Nucleus accumbens (tissue), 56 donors: ENCODE measurements at regions not wholly inside any gene's neighbourhood (a gene's known extent, or its start where the extent isn't known, plus 50 kb on each side); places are given as distances from the start of the nearest gene placed in this dataset.

Source experiments
- DNase-seq, 56 donors: peaks; one replicate each; lab custom pipeline; 2025; lab: John Stamatoyannopoulos, UW

DNA sequence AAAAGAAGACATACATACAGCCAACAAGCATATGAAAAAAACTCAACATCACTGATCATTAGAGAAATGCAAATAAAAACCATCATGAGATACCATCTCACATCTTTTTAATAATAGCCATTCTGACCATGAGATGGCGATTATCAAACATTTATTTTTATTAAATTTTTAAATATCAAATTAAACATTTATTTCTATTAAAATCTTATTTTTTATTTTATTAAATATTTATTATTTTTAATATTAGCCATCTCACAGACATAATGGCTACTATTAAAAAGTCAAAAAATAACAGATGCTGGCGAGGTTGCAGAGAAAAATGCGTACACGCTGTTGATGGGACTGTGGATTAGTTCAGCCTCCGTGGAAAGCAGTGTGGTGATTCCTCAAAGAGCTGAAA is 264.8 kb upstream of the TENM4 start:
- DNase-seq, result no peak

DNA sequence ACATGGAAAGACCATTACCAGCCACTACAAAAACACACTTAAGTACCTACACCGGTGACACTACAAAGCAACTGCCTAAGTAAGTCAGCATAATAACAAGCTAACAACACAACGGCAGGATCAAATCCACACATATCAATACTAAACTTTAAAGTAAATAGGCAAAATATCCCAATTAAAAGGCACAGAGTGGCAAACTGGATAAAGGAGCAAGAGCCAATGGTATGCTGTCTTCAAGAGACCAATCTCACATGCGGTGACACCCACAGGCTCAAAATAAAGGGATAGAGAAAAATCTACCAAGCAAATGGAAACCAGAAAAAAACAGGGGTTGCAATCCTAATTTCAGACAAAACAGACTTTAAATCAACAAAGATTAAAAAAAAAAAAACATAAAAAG is 261.5 kb upstream of the TENM4 start:
- no peak for DNase-seq

DNA sequence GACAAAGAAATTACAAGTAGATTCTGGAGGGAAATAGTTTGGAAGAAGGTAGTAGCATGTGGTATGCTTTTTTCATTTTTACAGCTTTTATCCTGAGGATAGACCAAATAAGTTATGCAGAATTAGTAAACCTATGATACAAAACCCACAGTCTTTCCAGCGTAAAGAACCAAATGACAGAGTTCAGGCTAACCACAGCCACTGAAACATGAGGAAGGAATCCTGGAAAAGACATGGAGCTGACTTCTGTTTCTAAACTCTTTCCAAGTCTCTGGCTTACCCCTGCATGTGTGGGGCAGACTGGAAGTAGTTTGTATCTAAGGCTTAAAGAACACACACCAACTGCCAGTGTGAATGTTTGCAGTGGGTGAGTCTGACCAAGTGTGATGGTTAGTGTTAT is 258.4 kb upstream of the TENM4 start:
- DNase-seq, result no peak

DNA sequence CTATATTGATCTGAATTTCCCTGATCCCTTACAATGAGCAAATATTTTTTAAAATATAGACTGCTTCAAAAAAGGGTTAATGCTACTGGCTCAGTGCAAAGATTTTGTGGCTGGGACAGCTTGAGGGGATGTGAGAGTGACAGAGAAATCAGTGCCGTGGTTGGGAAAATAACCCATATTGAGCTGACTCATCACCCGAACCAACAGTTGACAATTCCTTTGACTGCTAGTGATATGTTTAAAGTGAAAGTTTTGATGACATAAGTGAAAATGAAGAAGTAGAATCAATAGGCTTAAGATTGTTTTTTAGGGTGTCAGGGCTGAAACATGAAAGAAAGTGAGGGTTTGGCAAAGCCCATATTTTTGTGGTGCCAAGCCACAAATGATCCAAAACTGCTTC is 257.1 kb upstream of the TENM4 start:
- no peak for DNase-seq

GRCh38 chr11:79694368-79694767 is 253.5 kb upstream of the TENM4 start:
- DNase-seq, result no peak

GRCh38 chr11:79691445-79691844 is 250.6 kb upstream of the TENM4 start:
- no peak for DNase-seq

GRCh38 chr11:79686703-79687419 is 246.0 kb upstream of the TENM4 start:
- no peak for DNase-seq

DNA sequence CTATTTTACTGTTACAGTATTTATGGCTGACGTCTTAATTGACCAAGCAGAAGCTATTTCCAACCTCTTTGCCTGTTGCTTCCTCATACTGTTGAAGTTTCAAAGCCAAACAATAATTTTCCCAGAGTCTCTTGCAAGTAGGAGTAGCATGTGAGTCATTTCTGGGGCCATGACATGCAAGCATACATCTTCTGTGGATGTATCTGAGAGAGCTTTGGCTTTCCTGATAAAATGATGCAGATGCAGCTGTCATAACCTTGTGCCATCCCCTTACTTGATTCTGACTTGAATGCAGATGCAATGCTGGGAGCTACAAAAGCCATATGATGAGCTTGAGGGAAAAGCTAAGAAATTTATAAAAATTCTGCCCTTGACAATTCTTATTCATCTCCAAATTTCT is 243.1 kb upstream of the TENM4 start:
- no peak for DNase-seq

DNA sequence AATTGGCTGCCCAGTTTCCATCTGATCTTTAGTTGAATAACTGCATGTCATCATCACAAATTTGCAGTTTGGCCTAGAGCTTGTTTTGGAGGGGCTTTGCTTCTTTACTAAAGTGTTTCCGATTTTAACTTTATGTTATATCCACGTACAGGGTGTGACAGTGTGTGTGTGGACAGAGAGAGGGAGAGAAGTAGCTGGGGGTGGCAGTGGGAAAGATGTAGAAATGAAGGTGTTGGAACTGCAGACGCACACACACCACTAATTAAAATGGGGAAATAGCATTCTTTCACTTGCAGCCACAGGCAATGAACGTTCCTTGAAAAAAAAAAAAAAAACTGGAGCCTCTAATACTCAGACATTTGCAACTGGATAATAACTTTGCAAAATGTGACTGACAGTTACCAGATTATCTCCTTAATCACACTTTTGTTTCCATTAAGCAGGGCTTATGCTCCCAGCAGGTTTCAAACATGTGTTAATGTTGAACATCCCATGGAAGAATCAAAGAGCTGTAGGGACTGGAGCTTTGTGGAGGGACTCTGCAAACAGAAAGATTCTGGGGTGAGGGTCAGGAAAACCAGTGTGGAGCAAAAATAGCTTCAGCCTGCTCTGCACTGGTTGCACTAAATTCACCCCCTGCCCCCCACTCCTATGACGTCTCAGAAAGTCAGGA is 238.1 kb upstream of the TENM4 start:
- DNase-seq, result no peak

DNA sequence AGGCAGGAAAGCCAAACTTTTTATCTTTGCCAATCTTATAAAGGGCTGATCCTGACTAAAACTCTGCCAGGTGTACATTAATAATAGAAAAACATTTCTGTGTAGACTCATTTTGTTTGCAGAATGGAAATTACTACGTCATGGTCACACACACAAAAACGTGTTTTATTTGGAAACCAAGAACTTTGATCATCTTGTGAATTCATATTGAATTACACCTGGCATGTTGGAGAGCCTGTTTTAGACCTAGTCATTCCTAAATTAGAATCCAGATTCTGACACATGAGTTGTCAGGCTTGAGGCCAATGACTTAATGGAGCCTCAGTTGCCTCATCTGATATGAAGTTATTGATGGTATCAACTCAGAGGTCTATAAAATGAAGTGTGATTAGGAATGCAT is 235.6 kb upstream of the TENM4 start:
- no peak for DNase-seq

GRCh38 chr11:79675081-79675480 is 234.3 kb upstream of the TENM4 start:
- no peak for DNase-seq

DNA sequence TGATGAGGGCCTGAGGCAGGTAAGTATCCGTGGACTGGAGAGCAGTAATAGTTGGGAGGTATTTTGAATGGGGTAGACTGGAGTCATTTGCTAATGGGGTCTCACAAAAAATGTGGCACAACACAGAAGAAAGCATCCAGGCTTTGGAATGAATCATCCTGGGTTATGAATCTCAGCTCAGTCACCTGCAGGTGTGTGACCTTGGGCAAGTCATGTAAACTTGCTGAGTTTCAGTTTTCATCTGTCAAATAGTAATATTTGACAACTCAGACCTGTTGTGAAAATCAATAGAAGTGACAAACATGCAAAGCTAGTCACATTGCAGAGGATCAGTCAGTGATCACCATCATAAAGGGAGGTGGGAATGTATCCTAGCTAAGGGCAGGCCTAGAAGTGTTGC is 232.0 kb upstream of the TENM4 start:
- no peak for DNase-seq

DNA sequence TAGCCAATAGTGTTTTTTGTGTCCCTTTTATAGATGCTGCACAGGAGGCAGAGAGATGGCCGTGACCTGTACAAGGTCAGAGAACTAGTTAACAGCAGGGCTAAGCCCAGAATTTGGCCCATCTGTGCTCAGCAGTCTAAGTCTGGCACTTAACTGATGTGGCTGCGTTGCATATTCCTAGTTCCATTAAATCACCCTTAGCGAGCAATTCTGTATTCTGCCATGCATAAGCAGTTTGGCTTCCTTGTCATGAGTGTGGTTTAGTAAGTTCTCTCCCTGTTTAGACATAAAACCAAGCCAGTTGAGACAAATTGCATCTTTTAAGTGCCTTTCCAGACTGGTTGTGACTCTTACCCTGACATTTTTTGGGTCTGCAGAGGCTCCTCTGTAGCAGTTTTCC is 230.6 kb upstream of the TENM4 start:
- no peak for DNase-seq

DNA sequence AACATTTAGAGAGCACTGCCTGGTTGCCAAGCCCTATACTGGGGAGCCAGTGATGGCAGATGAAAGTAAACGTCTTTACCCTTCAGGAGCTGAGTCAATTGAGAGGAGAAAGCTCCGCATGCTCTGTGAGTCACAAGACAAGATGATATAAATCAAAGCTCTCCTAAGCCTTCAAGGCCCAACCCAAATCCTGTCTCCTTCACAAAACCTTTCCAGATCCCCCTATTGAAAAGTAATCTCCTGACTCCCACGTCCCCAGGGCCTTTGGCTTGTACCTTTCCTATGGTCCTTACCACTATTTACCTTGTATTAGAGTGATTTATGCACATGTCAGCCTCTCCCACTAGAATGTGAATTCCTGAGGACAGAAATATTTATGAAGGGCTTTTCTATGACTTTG is 230.1 kb upstream of the TENM4 start:
- no peak for DNase-seq

GRCh38 chr11:79668575-79668974 is 227.7 kb upstream of the TENM4 start:
- no peak for DNase-seq

DNA sequence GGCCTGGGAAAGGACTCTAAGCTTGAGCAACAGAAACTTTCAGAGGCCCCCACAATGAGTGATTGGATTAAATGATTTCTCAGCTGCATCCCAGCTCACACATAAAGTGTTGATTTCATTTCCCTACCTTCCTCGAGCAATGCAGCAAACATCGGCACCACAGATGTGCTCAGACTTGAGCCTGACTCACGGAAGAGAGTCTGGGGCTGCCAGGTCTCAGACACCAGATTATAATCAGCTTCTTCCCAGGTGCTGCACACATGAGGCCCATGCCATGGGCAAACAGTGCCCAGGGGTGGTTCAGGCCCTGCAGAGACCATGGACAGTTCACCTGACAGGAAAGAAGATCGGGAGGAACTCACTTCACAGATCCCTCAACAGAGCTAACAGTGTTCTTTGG is 226.6 kb upstream of the TENM4 start:
- no peak for DNase-seq

DNA sequence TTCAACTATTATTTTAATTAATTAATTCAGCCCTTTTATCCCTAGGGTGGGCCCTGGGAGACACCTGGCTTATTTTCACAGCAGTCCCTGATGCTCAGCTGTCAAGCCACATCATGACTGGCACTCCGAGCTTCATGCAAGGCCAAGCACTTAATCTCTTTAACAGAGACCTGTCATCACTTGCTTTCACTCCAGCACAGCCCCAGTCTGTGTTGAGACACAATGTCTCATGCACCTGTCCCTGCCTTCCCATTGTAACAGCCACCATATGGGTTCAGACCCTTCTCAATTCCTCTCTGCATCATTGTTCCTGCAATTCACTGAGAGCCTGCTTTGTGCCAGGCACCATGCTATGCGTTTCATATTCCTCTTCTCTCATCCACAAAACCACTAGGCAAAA is 222.2 kb upstream of the TENM4 start:
- DNase-seq, result no peak

DNA sequence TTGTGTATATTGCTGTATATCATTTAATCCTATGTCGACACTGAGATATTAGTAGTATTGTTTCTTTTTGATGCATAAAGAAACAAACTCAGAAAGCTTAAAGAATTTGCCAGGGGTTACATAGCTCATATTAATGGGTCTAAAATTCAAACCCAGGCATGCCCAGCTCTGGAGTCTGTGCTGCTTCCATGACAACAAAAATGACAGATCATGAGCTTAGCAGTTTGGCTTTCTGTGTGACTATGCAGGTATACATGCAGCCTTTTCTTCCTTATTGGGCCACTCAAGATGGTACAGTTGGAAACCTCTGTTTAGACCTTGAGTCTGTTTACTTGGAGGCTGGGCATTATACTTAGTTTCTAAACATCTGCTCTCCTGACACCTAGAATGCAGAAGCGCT is 220.5 kb upstream of the TENM4 start:
- no peak for DNase-seq

GRCh38 chr11:79648766-79649520 is 208.1 kb upstream of the TENM4 start:
- no peak for DNase-seq

GRCh38 chr11:79637219-79637618 is 196.4 kb upstream of the TENM4 start:
- no peak for DNase-seq

GRCh38 chr11:79634905-79635304 is 194.1 kb upstream of the TENM4 start:
- DNase-seq, result no peak

- DNase-seq, result no peak
Observed at GRCh38 chr11:79627281-79627680, 186.5 kb upstream of the TENM4 start.
